KG1 (cell line): ENCODE measurements at regions not wholly inside any gene's neighbourhood (a gene's known extent, or its start where the extent isn't known, plus 50 kb on each side); places are given as distances from the start of the nearest gene placed in this dataset.

Source experiments
- DNase-seq: peaks from one replicate; lab custom pipeline; 2025; lab: John Stamatoyannopoulos, UW

- no peak for DNase-seq
Observed at GRCh38 chr10:25661632-25662031, 272.4 kb upstream of the MYO3A start.

- no peak for DNase-seq
Observed at GRCh38 chr10:25666276-25666675, 267.8 kb upstream of the MYO3A start.

- no peak for DNase-seq
Observed at GRCh38 chr10:25675204-25675603, 258.8 kb upstream of the MYO3A start.

GRCh38 chr10:25675615-25676014 is 258.4 kb upstream of the MYO3A start:
- DNase-seq: no peak

GRCh38 chr10:25678220-25678619 is 255.8 kb upstream of the MYO3A start:
- DNase-seq: no peak

GRCh38 chr10:25678666-25679065 is 255.4 kb upstream of the MYO3A start:
- no peak for DNase-seq

- no peak for DNase-seq
Observed at GRCh38 chr10:25682203-25682851, 251.7 kb upstream of the MYO3A start.

GRCh38 chr10:25683344-25683743 is 250.7 kb upstream of the MYO3A start:
- no peak for DNase-seq

GRCh38 chr10:25687521-25687920 is 246.5 kb upstream of the MYO3A start:
- DNase-seq: no peak

GRCh38 chr10:25689346-25690100 is 244.5 kb upstream of the MYO3A start:
- DNase-seq: no peak

- no peak for DNase-seq
Observed at GRCh38 chr10:25692761-25693160, 241.3 kb upstream of the MYO3A start.

- no peak for DNase-seq
Observed at GRCh38 chr10:25694206-25694933, 239.7 kb upstream of the MYO3A start.

- DNase-seq: no peak
Observed at GRCh38 chr10:25694971-25695370, 239.1 kb upstream of the MYO3A start.

- no peak for DNase-seq
Observed at GRCh38 chr10:25695586-25695985, 238.4 kb upstream of the MYO3A start.

GRCh38 chr10:25696013-25696708 is 237.9 kb upstream of the MYO3A start:
- no peak for DNase-seq

GRCh38 chr10:25697412-25697811 is 236.6 kb upstream of the MYO3A start:
- no peak for DNase-seq

- DNase-seq: no peak
Observed at GRCh38 chr10:25698638-25699037, 235.4 kb upstream of the MYO3A start.

GRCh38 chr10:25699631-25700030 is 234.4 kb upstream of the MYO3A start:
- no peak for DNase-seq

GRCh38 chr10:25701652-25702051 is 232.4 kb upstream of the MYO3A start:
- DNase-seq: no peak

GRCh38 chr10:25704622-25705021 is 229.4 kb upstream of the MYO3A start:
- DNase-seq: no peak

- DNase-seq: no peak
Observed at GRCh38 chr10:25707572-25707971, 226.5 kb upstream of the MYO3A start.

GRCh38 chr10:25707976-25708671 is 225.9 kb upstream of the MYO3A start:
- no peak for DNase-seq
